ENCODE measurements at regions not wholly inside any gene's neighbourhood (a gene's known extent, or its start where the extent isn't known, plus 50 kb on each side); places are given as distances from the start of the nearest gene placed in this dataset.

GRCh38 chr6:165776691-165777090 is 113.7 kb upstream of the PDE10A start:
- TF ChIP-seq CTCF (IDR thresholded peaks at IDR 0.05) (no peak), POLR2A (IDR thresholded peaks at IDR 0.05) (no peak)
